ENCODE measurements at regions not wholly inside any gene's neighbourhood (a gene's known extent, or its start where the extent isn't known, plus 50 kb on each side); places are given as distances from the start of the nearest gene placed in this dataset.

GRCh38 chr2:5905661-5906060 lies 213.5 kb downstream of the SOX11 start:
- no peaks in the 10 kb centered on the region for H3K4me1 ChIP-seq (ENCODE audit: control insufficient read depth in 1 of 2, insufficient read depth in 2 of 2, low read length in 2 of 2)
- DNase-seq (ENCODE audit: low read depth, low spot score) (no peak), ATAC-seq (no peak)
- no peaks in the 10 kb centered on the region for H4K20me1 ChIP-seq (ENCODE audit: insufficient read depth)
- H3K27me3 ChIP-seq (ENCODE audit: insufficient read depth, low read length): no peaks in the 10 kb centered on the region
- no TSS peak for BruUV-seq (replicated peaks)
- no peak overlapping the region for H2AFZ ChIP-seq (ENCODE audit: low read depth, low read length, poor library complexity, severe bottlenecking)
- ChIA-PET POLR2A (no interaction called here), CTCF (no interaction called here), RAD21 (ENCODE audit: low non-redundant PET in 1 of 2, low total read pairs in 2 of 2, uncharacterized antibody in 2 of 2, unreplicated experiment in 2 of 2) (no interaction called here)
- TF ChIP-seq RAD21 (IDR thresholded peaks at IDR 0.05; ENCODE audit: low read depth) (no peak), ELF1 (IDR thresholded peaks at IDR 0.05; ENCODE audit: borderline replicate concordance, low read depth) (no peak), POLR2A (IDR thresholded peaks at IDR 0.05; ENCODE audit: borderline replicate concordance, extremely low read depth, insufficient read depth, insufficient read length) (no peak), CBX3 (IDR thresholded peaks at IDR 0.05; ENCODE audit: low read depth) (no peak), FOSL1 (IDR thresholded peaks at IDR 0.05; ENCODE audit: low read depth) (no peak), POLR2AphosphoS5 (IDR thresholded peaks at IDR 0.05; ENCODE audit: low read depth, low read length) (no peak), ATF3 (IDR thresholded peaks at IDR 0.05) (no peak), EGR1 (IDR thresholded peaks at IDR 0.05; ENCODE audit: low read depth) (no peak), SP1 (IDR thresholded peaks at IDR 0.05; ENCODE audit: low read depth) (no peak), EZH2phosphoT487 (IDR thresholded peaks at IDR 0.05; ENCODE audit: borderline replicate concordance) (no peak)
- no peak overlapping the region for H3K9ac ChIP-seq (ENCODE audit: low read length)
- intact Hi-C loops (cut with micrococcal nuclease): no loop called here
- H3K4me3 ChIP-seq (replicated peaks in 1 of 2; ENCODE audit: low read depth in 1 of 2, low read length in 2 of 2): no peak overlapping the region
- H3K27ac ChIP-seq (ENCODE audit: low read depth, low read length): no peak overlapping the region
- peaks cover 10 to 43% of the 10 kb centered on the region in 2 experiments; a peak in 2 of 4 replicates for H3K9me3 ChIP-seq (ENCODE audit: control insufficient read depth in 1 of 2, insufficient read depth in 1 of 2, low read depth in 1 of 2, low read length in 2 of 2)
- H3K4me2 ChIP-seq (ENCODE audit: low read length): no peak overlapping the region
- H3K36me3 ChIP-seq (ENCODE audit: control insufficient read depth in 1 of 2, insufficient read depth in 2 of 2, low read length in 2 of 2): no peaks in the 10 kb centered on the region
- H3K79me2 ChIP-seq (ENCODE audit: insufficient read depth, low read length): no peaks in the 10 kb centered on the region
- no peaks in the 10 kb centered on the region for H3K9me2 ChIP-seq (ENCODE audit: insufficient read depth)

GRCh38 chr2:5908071-5908470 lies 215.9 kb downstream of the SOX11 start:
- ATAC-seq: no peak
- Histone ChIP-seq H3K4me2 (ENCODE audit: low read length) (no peak overlapping the region), H2AFZ (ENCODE audit: low read depth, low read length, poor library complexity, severe bottlenecking) (no peak overlapping the region), H3K4me1 (ENCODE audit: control insufficient read depth in 1 of 2, insufficient read depth in 2 of 2, low read length in 2 of 2) (no peaks in the 10 kb centered on the region), H3K79me2 (ENCODE audit: insufficient read depth, low read length) (no peaks in the 10 kb centered on the region), H3K9me3 (ENCODE audit: control insufficient read depth in 1 of 2, insufficient read depth in 1 of 2, low read depth in 1 of 2, low read length in 2 of 2) (peaks cover 10 to 39% of the 10 kb centered on the region in 2 experiments; a peak in 2 of 4 replicates), H3K9me2 (ENCODE audit: insufficient read depth) (no peaks in the 10 kb centered on the region), H3K27me3 (ENCODE audit: insufficient read depth, low read length) (no peaks in the 10 kb centered on the region), H3K27ac (ENCODE audit: low read depth, low read length) (no peak overlapping the region), H3K36me3 (ENCODE audit: control insufficient read depth in 1 of 2, insufficient read depth in 2 of 2, low read length in 2 of 2) (no peaks in the 10 kb centered on the region), H3K4me3 (replicated peaks in 1 of 2; ENCODE audit: low read depth in 1 of 2, low read length in 2 of 2) (no peak overlapping the region), H3K9ac (ENCODE audit: low read length) (no peak overlapping the region), H4K20me1 (ENCODE audit: insufficient read depth) (no peaks in the 10 kb centered on the region)
- ChIA-PET RAD21 (ENCODE audit: low non-redundant PET in 1 of 2, low total read pairs in 2 of 2, uncharacterized antibody in 2 of 2, unreplicated experiment in 2 of 2) (no interaction called here), POLR2A (no interaction called here), CTCF (no interaction called here)
- TF ChIP-seq FOSL1 (IDR thresholded peaks at IDR 0.05; ENCODE audit: low read depth): no peak
- TF ChIP-seq SIN3A (IDR thresholded peaks at IDR 0.05; ENCODE audit: low read depth): no peak
- no peak for TF ChIP-seq ELF1 (IDR thresholded peaks at IDR 0.05; ENCODE audit: borderline replicate concordance, low read depth)
- no peak for TF ChIP-seq MAX (IDR thresholded peaks at IDR 0.05)
- no TSS peak for BruUV-seq (replicated peaks)
- DNase-seq (ENCODE audit: low read depth, low spot score): no peak
- intact Hi-C loops (cut with micrococcal nuclease): no loop called here

Data from HCT116 (cell line).